Epithelial cell of proximal tubule (primary cell): ENCODE measurements at regions not wholly inside any gene's neighbourhood (a gene's known extent, or its start where the extent isn't known, plus 50 kb on each side); places are given as distances from the start of the nearest gene placed in this dataset.

Experiments
- DNase-seq: peaks from one replicate; pipeline ENCODE4 v3.0.0-alpha.2; 2011; ENCODE audit warnings: low read depth
- H3K4me3 ChIP-seq: 2 replicates; pipeline ENCODE4 v1.5.1; 2011; ENCODE audit warnings: low read depth, mild to moderate bottlenecking, low read length
- CTCF ChIP-seq: conservative IDR thresholded peaks from 2 replicates; pipeline ENCODE4 v1.5.1; 2012; ENCODE audit warnings: low read depth, mild to moderate bottlenecking, low read length

GRCh38 chr2:66113988-66114625 is 320.8 kb upstream of the MEIS1 start:
- H3K4me3 ChIP-seq: no peak overlapping the region
- TF ChIP-seq CTCF: no peak
- DNase-seq: no peak

DNA sequence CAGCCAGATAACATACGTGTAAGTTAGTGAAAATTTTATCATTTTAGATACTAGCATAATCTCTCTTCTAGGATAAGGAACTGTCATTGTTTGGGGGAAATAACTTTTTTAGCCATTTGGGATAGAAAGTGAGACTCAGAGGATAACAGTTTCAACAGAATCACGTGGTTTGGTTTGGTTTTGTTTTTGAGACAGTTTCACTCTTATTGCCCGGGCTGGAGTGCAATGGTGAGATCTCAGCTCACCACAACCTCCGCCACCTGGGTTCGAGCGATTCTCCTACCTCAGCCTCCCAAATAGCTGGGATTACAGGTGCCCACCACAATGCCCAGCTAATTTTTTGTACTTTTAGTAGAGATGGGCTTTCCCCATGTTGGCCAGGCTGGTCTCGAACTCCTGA is 323.2 kb upstream of the MEIS1 start:
- no peak for TF ChIP-seq CTCF
- no peak overlapping the region for H3K4me3 ChIP-seq
- no peak for DNase-seq

DNA sequence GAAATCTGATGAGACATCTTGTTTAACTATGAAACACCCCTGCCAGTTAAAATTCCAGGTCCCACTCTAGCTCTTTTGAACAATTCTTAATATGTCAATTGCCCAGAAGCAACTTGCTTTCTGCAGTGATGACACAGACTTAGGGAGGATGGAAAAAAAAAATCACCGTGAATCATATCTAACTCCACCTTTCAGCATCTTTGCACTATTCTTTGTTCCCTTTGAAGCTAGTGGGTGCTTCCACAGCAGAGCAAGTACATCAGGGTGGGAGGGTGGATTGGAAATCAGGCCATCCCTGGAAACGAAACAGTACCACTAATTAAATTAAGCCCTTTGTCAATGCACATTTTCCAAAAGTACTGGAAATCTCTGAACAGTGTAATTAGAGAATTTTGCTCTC is 324.3 kb upstream of the MEIS1 start:
- no peak overlapping the region for H3K4me3 ChIP-seq
- DNase-seq: no peak

DNA sequence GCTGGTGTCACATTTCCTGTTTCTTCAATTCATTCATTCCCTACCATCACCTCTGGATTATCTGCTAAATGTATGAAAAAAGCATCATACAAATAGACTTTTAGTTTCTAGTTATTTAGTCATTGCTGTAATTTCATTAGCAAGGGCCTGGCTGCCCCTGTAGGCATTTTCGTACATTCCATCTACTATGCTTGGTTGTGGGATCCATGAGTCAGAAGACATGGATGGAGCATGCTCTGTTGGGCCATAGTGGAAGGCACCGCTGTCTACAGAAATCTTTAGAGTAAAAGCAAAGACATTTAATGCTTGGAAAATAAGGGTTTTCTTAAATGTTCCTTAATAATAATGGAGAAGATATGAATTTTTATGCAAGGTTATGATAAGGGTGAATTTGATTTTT is 324.8 kb upstream of the MEIS1 start:
- H3K4me3 ChIP-seq: no peak overlapping the region
- no peak for TF ChIP-seq CTCF
- DNase-seq: no peak

More for the DNA sequence above, 324.3 kb upstream of the MEIS1 start:
- TF ChIP-seq CTCF: no peak

GRCh38 chr2:66109419-66109818 is 325.5 kb upstream of the MEIS1 start:
- no peak for TF ChIP-seq CTCF
- DNase-seq: no peak
- no peak overlapping the region for H3K4me3 ChIP-seq

DNA sequence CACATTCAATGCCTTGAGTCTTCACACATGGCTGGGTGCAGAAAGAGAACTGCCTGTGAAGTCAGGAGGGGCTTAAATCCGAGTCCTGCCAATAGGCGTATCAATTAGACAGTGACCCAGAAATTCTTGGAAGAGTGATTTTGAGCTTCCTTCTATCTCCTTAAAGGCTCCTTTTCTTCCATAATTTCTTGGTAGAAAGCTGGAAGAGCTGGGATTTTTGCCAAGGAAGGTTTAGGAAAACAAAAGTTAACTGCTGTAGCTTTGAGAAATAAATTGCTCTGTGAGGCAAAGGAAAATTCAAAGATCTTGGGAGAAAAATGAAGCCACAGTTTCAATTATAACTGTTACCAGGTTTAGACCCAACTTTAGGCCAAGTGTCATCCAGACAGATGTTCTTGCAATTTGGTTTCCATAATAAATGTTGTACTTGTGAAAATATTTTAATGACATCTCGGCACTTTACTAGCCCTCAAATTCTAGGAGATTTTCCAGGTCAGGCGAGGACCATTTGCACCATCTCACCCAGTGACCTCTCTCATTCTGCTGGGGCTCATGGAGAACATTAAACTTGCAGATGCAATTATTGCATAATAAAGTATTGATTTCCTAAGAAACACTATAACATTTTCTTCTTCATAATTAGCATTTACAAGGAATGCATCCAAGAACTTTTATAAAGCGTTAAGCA is 329.7 kb upstream of the MEIS1 start:
- DNase-seq: no peak
- TF ChIP-seq CTCF: no peak
- no peak overlapping the region for H3K4me3 ChIP-seq

- H3K4me3 ChIP-seq: no peak overlapping the region
- no peak for DNase-seq
- TF ChIP-seq CTCF: no peak
Observed at GRCh38 chr2:66103581-66103980, 331.3 kb upstream of the MEIS1 start.
